ENCODE measurements at regions not wholly inside any gene's neighbourhood (a gene's known extent, or its start where the extent isn't known, plus 50 kb on each side); places are given as distances from the start of the nearest gene placed in this dataset.
A peak's percentile ranks its signal among the peaks of the same experiment; 100 is the strongest.

GRCh38 chr16:86337581-86338402 lies 172.5 kb upstream of the FOXF1 start:
- Histone ChIP-seq H3K9me3 (replicated peaks) (no peaks in the 10 kb centered on the region), H3K4me3 (no peak overlapping the region), H3K27me3 (ENCODE audit: low read depth) (peaks cover 84% of the 10 kb centered on the region), H3K4me1 (peaks cover 1% of the 10 kb centered on the region), H3K36me3 (no peaks in the 10 kb centered on the region), H3K27ac (replicated peaks) (no peak overlapping the region)
- TF ChIP-seq CTCF (IDR thresholded peaks at IDR 0.05; ENCODE audit: borderline replicate concordance), result no peak
- intact Hi-C loops (cut with micrococcal nuclease), result no loop called here
- no peak for DNase-seq

DNA sequence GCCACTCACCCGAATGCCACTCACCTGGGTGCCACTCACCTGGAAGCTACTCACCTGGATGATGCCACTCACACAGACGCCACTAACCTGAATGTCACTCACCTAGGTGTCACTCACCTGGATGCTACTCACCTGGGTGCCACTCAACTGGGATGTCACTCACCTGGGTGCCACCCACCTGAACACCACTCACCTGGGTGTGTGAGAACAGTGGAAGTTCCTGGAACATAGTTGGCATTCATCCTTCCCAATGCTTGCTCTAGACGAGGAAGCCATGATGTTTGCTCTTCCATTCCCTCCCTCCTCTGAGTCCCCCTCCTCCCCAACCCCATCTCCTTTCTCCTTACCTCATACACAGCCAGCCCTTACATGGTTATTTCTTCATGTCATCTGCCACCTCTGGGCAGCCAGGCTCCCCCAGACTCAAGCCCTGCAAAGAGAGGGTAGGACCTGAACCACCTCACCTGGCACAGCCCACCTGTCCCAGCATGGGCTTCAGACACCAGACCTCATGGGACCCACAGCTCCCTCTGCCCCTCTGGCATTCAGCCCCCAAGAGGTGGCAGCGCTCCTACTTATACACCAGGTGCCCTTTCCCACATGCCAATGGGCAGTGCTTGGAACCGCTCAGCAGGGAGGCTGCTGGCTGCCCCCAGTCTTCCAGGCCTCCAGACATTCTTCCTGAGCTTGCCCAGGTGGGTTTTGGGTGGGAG lies 171.8 kb upstream of the FOXF1 start:
- no peaks in the 10 kb centered on the region for H3K36me3 ChIP-seq
- no peak for TF ChIP-seq CTCF (IDR thresholded peaks at IDR 0.05; ENCODE audit: borderline replicate concordance)
- H3K9me3 ChIP-seq (replicated peaks), result no peaks in the 10 kb centered on the region
- no peak for DNase-seq
- H3K4me1 ChIP-seq, result peaks cover 9% of the 10 kb centered on the region
- H3K27me3 ChIP-seq (ENCODE audit: low read depth), result peaks cover 84% of the 10 kb centered on the region
- H3K27ac ChIP-seq (replicated peaks), result no peak overlapping the region
- intact Hi-C loops (cut with micrococcal nuclease), result no loop called here
- H3K4me3 ChIP-seq, result no peak overlapping the region

GRCh38 chr16:86342161-86342834 lies 168.0 kb upstream of the FOXF1 start:
- peaks cover 86% of the 10 kb centered on the region for H3K27me3 ChIP-seq (ENCODE audit: low read depth)

DNA sequence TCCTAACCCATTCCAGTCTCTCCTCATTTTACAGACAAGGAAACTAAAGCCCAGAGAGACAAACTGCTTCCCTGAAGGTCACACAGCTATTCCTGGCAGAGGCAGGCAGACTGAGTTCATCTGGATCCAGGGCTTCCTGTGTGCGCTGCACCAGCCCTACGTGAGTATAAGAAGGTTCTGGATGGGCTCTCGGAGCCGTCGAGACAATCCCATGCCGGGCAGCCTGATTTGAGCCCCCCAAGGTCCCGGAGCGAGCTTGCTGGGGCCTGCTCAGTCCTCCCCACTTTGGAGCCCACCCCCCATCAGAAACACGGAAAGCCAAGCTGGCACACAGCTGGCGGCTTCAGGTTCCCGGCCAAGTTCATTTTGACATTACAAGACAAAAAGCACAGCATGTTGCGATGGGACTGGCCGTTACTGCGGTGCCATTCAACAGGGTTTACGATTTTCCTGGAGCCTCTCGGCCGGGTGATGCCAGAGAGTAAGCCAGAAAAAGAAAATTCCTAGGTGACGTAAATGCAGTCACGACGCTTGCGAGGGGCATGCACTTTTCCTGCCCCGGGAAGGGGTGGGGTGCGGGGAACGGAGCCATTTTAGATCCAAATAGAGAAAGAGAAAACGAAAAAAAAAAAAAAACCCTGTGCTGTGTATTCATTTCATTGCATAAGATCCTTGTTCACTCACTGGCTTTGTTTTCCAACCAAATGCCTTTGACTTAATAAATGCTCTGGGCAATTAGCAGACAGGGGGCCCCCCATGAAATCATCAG lies 167.1 kb upstream of the FOXF1 start:
- Histone ChIP-seq H3K9me3 (replicated peaks) (no peaks in the 10 kb centered on the region), H3K27me3 (ENCODE audit: low read depth) (peaks cover 88% of the 10 kb centered on the region), H3K27ac (replicated peaks) (peak overlapping the region; percentile 61), H3K36me3 (no peaks in the 10 kb centered on the region), H3K4me3 (peak overlapping the region; percentile 45), H3K4me1 (peaks cover 17% of the 10 kb centered on the region)
- intact Hi-C loops (cut with micrococcal nuclease), result loop anchor here (10.0 kb wide), 1 partner anchor 172 kb away; the partner anchor contains the start of gene FOXF1
- peak; percentile 24 for DNase-seq
- no peak for TF ChIP-seq CTCF (IDR thresholded peaks at IDR 0.05; ENCODE audit: borderline replicate concordance)

More at GRCh38 chr16:86342161-86342834, 168.0 kb upstream of the FOXF1 start:
- no peaks in the 10 kb centered on the region for H3K9me3 ChIP-seq (replicated peaks)
- intact Hi-C loops (cut with micrococcal nuclease), result loop anchor here (10.0 kb wide), 1 partner anchor 173 kb away; the partner anchor contains the start of gene FOXF1
- DNase-seq, result no peak
- no peak for TF ChIP-seq CTCF (IDR thresholded peaks at IDR 0.05; ENCODE audit: borderline replicate concordance)
- H3K4me3 ChIP-seq, result no peak overlapping the region
- no peaks in the 10 kb centered on the region for H3K36me3 ChIP-seq
- H3K4me1 ChIP-seq, result peaks cover 17% of the 10 kb centered on the region
- no peak overlapping the region for H3K27ac ChIP-seq (replicated peaks)
